Esophagus squamous epithelium (tissue), 5 donors: ENCODE measurements at regions not wholly inside any gene's neighbourhood (a gene's known extent, or its start where the extent isn't known, plus 50 kb on each side); places are given as distances from the start of the nearest gene placed in this dataset.

Experiments
- DNase-seq: peaks from one replicate; lab custom pipeline; 2025; lab: John Stamatoyannopoulos, UW
- H3K27ac ChIP-seq, 4 donors: fragments of 200-600 bp; sonication (generic); one replicate each; pipeline ENCODE4 v1.5.1; 2016 to 2019; ENCODE audit warnings: mild to moderate bottlenecking in 1 of 4
- H3K27me3 ChIP-seq, 4 donors: fragments of 200-600 bp; sonication (generic); 1 replicate in 3 of 4; 2 replicates in 1 of 4; pipeline versions ENCODE4 v1.5.1 to v1.6.0; 2017 to 2021; ENCODE audit warnings: antibody characterized with exemption in 1 of 4
- H3K36me3 ChIP-seq, 3 donors: fragments of 200-600 bp; sonication (generic); one replicate each; pipeline ENCODE4 v1.5.1; 2016 to 2019
- H3K4me1 ChIP-seq, 3 donors: fragments of 200-600 bp; sonication (generic); one replicate each; pipeline ENCODE4 v1.5.1; 2017 to 2019
- H3K4me3 ChIP-seq, 4 donors: fragments of 200-600 bp; sonication (generic); 1 replicate in 3 of 4; 2 replicates in 1 of 4; pipeline ENCODE4 v1.5.1; 2016 to 2019; ENCODE audit warnings: mild to moderate bottlenecking in 2 of 4, moderate library complexity in 1 of 4
- H3K9me3 ChIP-seq, 3 donors: fragments of 200-600 bp; sonication (generic); one replicate each; pipeline ENCODE4 v1.5.1; 2016 to 2019
- POLR2A ChIP-seq, 4 donors: fragments of 450-650 bp; IDR thresholded peaks; one replicate each; pipeline ENCODE4 v1.6.1; 2017; ENCODE audit warnings: antibody characterized with exemption in 4 of 4, mild to moderate bottlenecking in 4 of 4, moderate library complexity in 3 of 4
- WGBS, 2 donors: methylation state at CpG; one replicate each; pipeline ENCODE4 v1.1.5; 2018; 5-methylcytosine and 5-hydroxymethylcytosine counted together
- intact Hi-C: fragments of 100-400 bp; cut with DNase I; formaldehyde crosslinking; loops from one replicate; pipeline ENCODE4 v1.15.0; 2022
- TF ChIP-seq, protein P1 (sequence below), 6 experiments: fragments of 450-650 bp in 4 of 6; fragments of 200-600 bp in 2 of 6; sonication (generic) in 2 of 6; IDR thresholded peaks; one replicate each; pipeline ENCODE4 v1.5.1; 2016 to 2019; ENCODE audit warnings: antibody characterized with exemption in 6 of 6, mild to moderate bottlenecking in 4 of 6, moderate library complexity in 4 of 6
- donor health status: DM: yes; HTN: yes; CAD: no.

DNA sequence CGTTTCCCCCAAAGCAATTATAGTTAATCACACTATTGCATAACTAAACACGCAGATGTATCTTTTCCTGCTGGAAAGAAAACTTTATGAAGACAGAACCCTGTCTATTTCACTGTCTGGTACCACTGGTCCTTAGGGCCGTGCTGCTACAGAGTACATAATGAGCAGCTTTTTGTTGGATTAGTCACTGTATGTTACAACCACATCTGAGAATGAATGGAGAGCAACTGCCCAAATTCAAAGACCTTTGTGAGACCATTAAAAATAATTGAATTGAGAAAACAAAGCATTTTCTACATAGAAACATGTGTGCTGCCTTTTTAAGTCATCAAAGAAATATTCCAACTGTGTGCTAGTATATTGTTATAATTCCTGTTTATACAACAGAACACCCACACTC, 111.3 kb upstream of the SORCS1 start:
- TF ChIP-seq POLR2A (IDR thresholded peaks at IDR 0.05) = no peak
- TF ChIP-seq, protein P1, sequence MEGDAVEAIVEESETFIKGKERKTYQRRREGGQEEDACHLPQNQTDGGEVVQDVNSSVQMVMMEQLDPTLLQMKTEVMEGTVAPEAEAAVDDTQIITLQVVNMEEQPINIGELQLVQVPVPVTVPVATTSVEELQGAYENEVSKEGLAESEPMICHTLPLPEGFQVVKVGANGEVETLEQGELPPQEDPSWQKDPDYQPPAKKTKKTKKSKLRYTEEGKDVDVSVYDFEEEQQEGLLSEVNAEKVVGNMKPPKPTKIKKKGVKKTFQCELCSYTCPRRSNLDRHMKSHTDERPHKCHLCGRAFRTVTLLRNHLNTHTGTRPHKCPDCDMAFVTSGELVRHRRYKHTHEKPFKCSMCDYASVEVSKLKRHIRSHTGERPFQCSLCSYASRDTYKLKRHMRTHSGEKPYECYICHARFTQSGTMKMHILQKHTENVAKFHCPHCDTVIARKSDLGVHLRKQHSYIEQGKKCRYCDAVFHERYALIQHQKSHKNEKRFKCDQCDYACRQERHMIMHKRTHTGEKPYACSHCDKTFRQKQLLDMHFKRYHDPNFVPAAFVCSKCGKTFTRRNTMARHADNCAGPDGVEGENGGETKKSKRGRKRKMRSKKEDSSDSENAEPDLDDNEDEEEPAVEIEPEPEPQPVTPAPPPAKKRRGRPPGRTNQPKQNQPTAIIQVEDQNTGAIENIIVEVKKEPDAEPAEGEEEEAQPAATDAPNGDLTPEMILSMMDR (IDR thresholded peaks at IDR 0.05) = no peak
- intact Hi-C loops = no loop called here
- Histone ChIP-seq H3K27me3 (no peaks in the 10 kb centered on the region), H3K36me3 (no peaks in the 10 kb centered on the region), H3K4me3 (no peak overlapping the region), H3K9me3 (no peaks in the 10 kb centered on the region), H3K4me1 (no peaks in the 10 kb centered on the region), H3K27ac (no peak overlapping the region)
- no peak for DNase-seq
- 47 to 57% methylated on average over 3 of the region's 3 CpGs for WGBS, 2 donors

DNA sequence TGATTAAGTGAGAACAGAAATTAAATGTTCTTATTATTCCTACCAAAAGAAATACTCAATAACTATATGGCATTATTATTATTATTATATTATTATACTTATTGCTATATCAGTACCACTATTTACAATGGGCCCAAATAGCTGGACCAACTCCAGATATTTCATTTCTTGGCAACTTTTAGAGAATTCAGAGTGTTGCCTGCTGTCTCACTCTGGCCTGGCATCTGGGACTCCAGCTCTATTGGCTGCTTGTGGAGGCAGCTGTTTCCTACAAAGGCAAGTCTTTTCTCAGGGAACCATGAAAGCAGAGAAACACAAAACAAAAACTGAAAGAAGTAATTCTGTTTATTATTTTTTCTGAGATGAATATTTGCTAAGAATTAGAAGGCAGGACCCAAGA, 105.1 kb upstream of the SORCS1 start:
- no peaks in the 10 kb centered on the region for H3K27me3 ChIP-seq
- H3K4me1 ChIP-seq = no peaks in the 10 kb centered on the region
- intact Hi-C loops = no loop called here
- no peak overlapping the region for H3K4me3 ChIP-seq
- H3K9me3 ChIP-seq = no peaks in the 10 kb centered on the region
- H3K36me3 ChIP-seq = no peaks in the 10 kb centered on the region
- DNase-seq = no peak
- TF ChIP-seq, protein P1 (IDR thresholded peaks at IDR 0.05) = no peak
- TF ChIP-seq POLR2A (IDR thresholded peaks at IDR 0.05) = no peak
- no peak overlapping the region for H3K27ac ChIP-seq

DNA sequence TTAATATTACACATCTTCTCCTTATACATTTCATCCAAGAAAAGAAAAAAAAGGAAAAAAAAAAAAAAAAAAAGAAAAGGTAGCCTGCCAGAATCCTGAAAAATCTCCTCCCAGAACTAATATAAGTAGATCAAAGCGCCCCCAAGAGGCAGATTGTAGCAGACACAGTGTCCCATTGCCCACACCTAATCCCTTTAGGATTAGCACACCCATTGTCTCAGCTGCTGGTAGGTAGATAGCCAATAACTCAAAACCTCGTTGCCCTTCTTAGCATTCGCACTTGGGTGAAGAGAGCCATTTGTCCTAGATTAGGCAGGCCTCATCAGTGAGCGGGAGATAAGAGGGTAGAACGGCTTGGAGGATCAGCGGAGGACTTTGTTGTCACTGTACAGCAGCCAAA, 100.2 kb upstream of the SORCS1 start:
- Histone ChIP-seq H3K36me3 (no peaks in the 10 kb centered on the region), H3K4me3 (no peak overlapping the region), H3K4me1 (no peaks in the 10 kb centered on the region), H3K9me3 (no peaks in the 10 kb centered on the region), H3K27ac (no peak overlapping the region), H3K27me3 (no peaks in the 10 kb centered on the region)
- TF ChIP-seq, protein P1 (IDR thresholded peaks at IDR 0.05) = no peak
- no peak for TF ChIP-seq POLR2A (IDR thresholded peaks at IDR 0.05)
- no peak for DNase-seq
- intact Hi-C loops = no loop called here
- WGBS, 2 donors = 47 to 53% methylated on average over 6 of the region's 6 CpGs

DNA sequence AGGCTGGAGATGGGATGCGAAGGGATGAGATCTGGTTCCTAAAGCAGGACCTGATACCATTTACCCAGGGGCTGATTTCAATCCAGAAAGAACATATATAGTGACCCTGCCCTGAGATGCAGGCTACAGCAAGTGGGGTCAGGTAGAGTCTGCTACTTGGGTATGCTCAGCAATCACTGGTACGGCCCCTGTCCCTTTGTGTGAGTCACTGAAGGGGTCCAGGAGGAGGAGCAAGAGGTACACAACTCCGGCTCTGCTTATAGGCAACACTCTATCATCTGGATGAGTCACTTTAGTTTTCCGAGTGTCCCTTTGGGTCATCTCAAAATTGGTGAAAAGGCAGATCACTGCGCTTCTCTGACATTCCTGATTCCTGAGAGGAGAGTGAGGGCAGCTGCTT, 79.6 kb upstream of the SORCS1 start:
- H3K36me3 ChIP-seq = no peaks in the 10 kb centered on the region
- H3K4me3 ChIP-seq = no peak overlapping the region
- WGBS, 2 donors = 70 to 92% methylated on average over 2 to 5 of the region's 5 CpGs
- no peak overlapping the region for H3K27ac ChIP-seq
- no peak for DNase-seq
- intact Hi-C loops = no loop called here
- H3K4me1 ChIP-seq = no peaks in the 10 kb centered on the region
- H3K9me3 ChIP-seq = no peaks in the 10 kb centered on the region
- H3K27me3 ChIP-seq = no peaks in the 10 kb centered on the region
- TF ChIP-seq, protein P1 (IDR thresholded peaks at IDR 0.05) = no peak
- TF ChIP-seq POLR2A (IDR thresholded peaks at IDR 0.05) = no peak

DNA sequence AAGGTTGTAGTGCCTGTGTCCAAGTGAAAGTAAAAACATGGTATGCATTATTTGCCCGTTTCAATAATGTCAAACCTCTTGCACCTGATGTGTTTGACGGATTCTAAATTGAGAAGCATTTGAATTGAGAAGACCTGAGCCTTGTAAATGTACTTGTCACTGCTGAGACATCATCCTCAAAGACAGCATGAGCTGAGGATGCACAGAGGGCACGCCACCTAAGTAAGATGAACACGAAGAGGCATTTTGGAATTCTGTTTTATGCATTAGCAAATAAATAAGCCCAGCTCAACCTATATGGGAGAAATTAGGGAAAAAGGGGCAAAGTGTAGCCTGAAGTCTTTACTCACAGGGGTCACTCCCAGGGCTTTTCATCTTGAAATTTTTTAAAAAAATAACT, 73.8 kb upstream of the SORCS1 start:
- Histone ChIP-seq H3K4me3 (no peak overlapping the region), H3K9me3 (peaks cover 0 to 1% (median 0%) of the 10 kb centered on the region in 3 donors), H3K4me1 (no peaks in the 10 kb centered on the region), H3K27me3 (no peaks in the 10 kb centered on the region), H3K36me3 (no peaks in the 10 kb centered on the region), H3K27ac (no peak overlapping the region)
- no peak for DNase-seq
- WGBS, 2 donors = 59 to 62% methylated on average over 4 of the region's 4 CpGs
- no peak for TF ChIP-seq POLR2A (IDR thresholded peaks at IDR 0.05)
- TF ChIP-seq, protein P1 (IDR thresholded peaks at IDR 0.05) = no peak
- intact Hi-C loops = no loop called here
